ENCODE measurements at regions not wholly inside any gene's neighbourhood (a gene's known extent, or its start where the extent isn't known, plus 50 kb on each side); places are given as distances from the start of the nearest gene placed in this dataset.

- TF ChIP-seq CTCF (optimal IDR thresholded peaks at IDR 0.05 in 1 of 3, IDR thresholded peaks at IDR 0.05 in 1 of 3, conservative IDR thresholded peaks at IDR 0.05 in 1 of 3; ENCODE audit: extremely low read depth in 1 of 3, insufficient read depth in 2 of 3, low read length in 3 of 3) (no peak), EZH2 (IDR thresholded peaks at IDR 0.05; ENCODE audit: low read length) (no peak)
Observed at GRCh38 chr20:51182571-51182970, 159.7 kb upstream of the KCNG1 start.
